ENCODE measurements at regions not wholly inside any gene's neighbourhood (a gene's known extent, or its start where the extent isn't known, plus 50 kb on each side); places are given as distances from the start of the nearest gene placed in this dataset.

- no peak for TF ChIP-seq POLR2AphosphoS5 (IDR thresholded peaks at IDR 0.05; ENCODE audit: low read depth, low read length)
- TF ChIP-seq POLR2A (IDR thresholded peaks at IDR 0.05; ENCODE audit: low read depth, low read length) = no peak
- TF ChIP-seq TAF1 (IDR thresholded peaks at IDR 0.05; ENCODE audit: low read depth, low read length) = no peak
- TF ChIP-seq PAX5 (IDR thresholded peaks at IDR 0.05; ENCODE audit: insufficient read depth, low read length, severe bottlenecking) = no peak
- no peak for TF ChIP-seq SPI1 (IDR thresholded peaks at IDR 0.05; ENCODE audit: low read depth, low read length)
- no peak for TF ChIP-seq POU2F2 (IDR thresholded peaks at IDR 0.05; ENCODE audit: low read depth, low read length)
- DNase-seq (ENCODE audit: insufficient read length, low spot score) = no peak
- no peak for FAIRE-seq
These were observed 128.7 kb upstream of the JCAD start for GRCh38 chr10:30188101-30188500.

- TF ChIP-seq TAF1 (IDR thresholded peaks at IDR 0.05; ENCODE audit: low read depth, low read length) (no peak), SPI1 (IDR thresholded peaks at IDR 0.05; ENCODE audit: low read depth, low read length) (no peak), PAX5 (IDR thresholded peaks at IDR 0.05; ENCODE audit: insufficient read depth, low read length, severe bottlenecking) (no peak), POU2F2 (IDR thresholded peaks at IDR 0.05; ENCODE audit: low read depth, low read length) (no peak), POLR2A (IDR thresholded peaks at IDR 0.05; ENCODE audit: low read depth, low read length) (no peak), POLR2AphosphoS5 (IDR thresholded peaks at IDR 0.05; ENCODE audit: low read depth, low read length) (no peak)
- no peak for DNase-seq (ENCODE audit: insufficient read length, low spot score)
- no peak for FAIRE-seq
These were observed 127.6 kb upstream of the JCAD start for GRCh38 chr10:30187010-30187409.

- no peak for TF ChIP-seq POU2F2 (IDR thresholded peaks at IDR 0.05; ENCODE audit: low read depth, low read length)
- TF ChIP-seq POLR2A (IDR thresholded peaks at IDR 0.05; ENCODE audit: low read depth, low read length) = no peak
- no peak for DNase-seq (ENCODE audit: insufficient read length, low spot score)
- FAIRE-seq = no peak
These were observed 127.0 kb upstream of the JCAD start for GRCh38 chr10:30186371-30186875.

GRCh38 chr10:30185916-30186315 lies 126.5 kb upstream of the JCAD start:
- DNase-seq (ENCODE audit: insufficient read length, low spot score) = no peak
- TF ChIP-seq POLR2AphosphoS5 (IDR thresholded peaks at IDR 0.05; ENCODE audit: low read depth, low read length) (no peak), PAX5 (IDR thresholded peaks at IDR 0.05; ENCODE audit: insufficient read depth, low read length, severe bottlenecking) (no peak), POLR2A (IDR thresholded peaks at IDR 0.05; ENCODE audit: low read depth, low read length) (no peak), POU2F2 (IDR thresholded peaks at IDR 0.05; ENCODE audit: low read depth, low read length) (no peak), SPI1 (IDR thresholded peaks at IDR 0.05; ENCODE audit: low read depth, low read length) (no peak), TAF1 (IDR thresholded peaks at IDR 0.05; ENCODE audit: low read depth, low read length) (no peak)
- no peak for FAIRE-seq

GRCh38 chr10:30185341-30185740 lies 126.0 kb upstream of the JCAD start:
- no peak for FAIRE-seq
- TF ChIP-seq PAX5 (IDR thresholded peaks at IDR 0.05; ENCODE audit: insufficient read depth, low read length, severe bottlenecking) = no peak
- no peak for TF ChIP-seq SPI1 (IDR thresholded peaks at IDR 0.05; ENCODE audit: low read depth, low read length)
- TF ChIP-seq TAF1 (IDR thresholded peaks at IDR 0.05; ENCODE audit: low read depth, low read length) = no peak
- no peak for TF ChIP-seq POLR2AphosphoS5 (IDR thresholded peaks at IDR 0.05; ENCODE audit: low read depth, low read length)
- no peak for TF ChIP-seq POU2F2 (IDR thresholded peaks at IDR 0.05; ENCODE audit: low read depth, low read length)
- TF ChIP-seq POLR2A (IDR thresholded peaks at IDR 0.05; ENCODE audit: low read depth, low read length) = no peak
- DNase-seq (ENCODE audit: insufficient read length, low spot score) = no peak

GRCh38 chr10:30184397-30185033 lies 125.1 kb upstream of the JCAD start:
- TF ChIP-seq PAX5 (IDR thresholded peaks at IDR 0.05; ENCODE audit: insufficient read depth, low read length, severe bottlenecking) (no peak), TAF1 (IDR thresholded peaks at IDR 0.05; ENCODE audit: low read depth, low read length) (no peak), SPI1 (IDR thresholded peaks at IDR 0.05; ENCODE audit: low read depth, low read length) (no peak), POU2F2 (IDR thresholded peaks at IDR 0.05; ENCODE audit: low read depth, low read length) (no peak), POLR2AphosphoS5 (IDR thresholded peaks at IDR 0.05; ENCODE audit: low read depth, low read length) (no peak), POLR2A (IDR thresholded peaks at IDR 0.05; ENCODE audit: low read depth, low read length) (no peak)
- DNase-seq (ENCODE audit: insufficient read length, low spot score) = no peak
- FAIRE-seq = no peak

GRCh38 chr10:30183055-30183402 lies 123.6 kb upstream of the JCAD start:
- no peak for TF ChIP-seq PAX5 (IDR thresholded peaks at IDR 0.05; ENCODE audit: insufficient read depth, low read length, severe bottlenecking)
- no peak for TF ChIP-seq POLR2A (IDR thresholded peaks at IDR 0.05; ENCODE audit: low read depth, low read length)
- no peak for TF ChIP-seq SPI1 (IDR thresholded peaks at IDR 0.05; ENCODE audit: low read depth, low read length)
- TF ChIP-seq POU2F2 (IDR thresholded peaks at IDR 0.05; ENCODE audit: low read depth, low read length) = no peak
- no peak for TF ChIP-seq TAF1 (IDR thresholded peaks at IDR 0.05; ENCODE audit: low read depth, low read length)
- TF ChIP-seq POLR2AphosphoS5 (IDR thresholded peaks at IDR 0.05; ENCODE audit: low read depth, low read length) = no peak
- DNase-seq (ENCODE audit: insufficient read length, low spot score) = no peak
- FAIRE-seq = no peak

GRCh38 chr10:30182191-30183054 lies 123.0 kb upstream of the JCAD start:
- DNase-seq (ENCODE audit: insufficient read length, low spot score) (no peak), FAIRE-seq (no peak)
- no peak for TF ChIP-seq POLR2AphosphoS5 (IDR thresholded peaks at IDR 0.05; ENCODE audit: low read depth, low read length)
- no peak for TF ChIP-seq POLR2A (IDR thresholded peaks at IDR 0.05; ENCODE audit: low read depth, low read length)
- TF ChIP-seq TAF1 (IDR thresholded peaks at IDR 0.05; ENCODE audit: low read depth, low read length) = no peak
- no peak for TF ChIP-seq PAX5 (IDR thresholded peaks at IDR 0.05; ENCODE audit: insufficient read depth, low read length, severe bottlenecking)
- no peak for TF ChIP-seq POU2F2 (IDR thresholded peaks at IDR 0.05; ENCODE audit: low read depth, low read length)
- no peak for TF ChIP-seq SPI1 (IDR thresholded peaks at IDR 0.05; ENCODE audit: low read depth, low read length)

GRCh38 chr10:30178356-30178964 lies 119.1 kb upstream of the JCAD start:
- TF ChIP-seq POLR2A (IDR thresholded peaks at IDR 0.05; ENCODE audit: low read depth, low read length) (no peak), PAX5 (IDR thresholded peaks at IDR 0.05; ENCODE audit: insufficient read depth, low read length, severe bottlenecking) (no peak), SPI1 (IDR thresholded peaks at IDR 0.05; ENCODE audit: low read depth, low read length) (no peak), TAF1 (IDR thresholded peaks at IDR 0.05; ENCODE audit: low read depth, low read length) (no peak), POU2F2 (IDR thresholded peaks at IDR 0.05; ENCODE audit: low read depth, low read length) (no peak), POLR2AphosphoS5 (IDR thresholded peaks at IDR 0.05; ENCODE audit: low read depth, low read length) (no peak)
- FAIRE-seq (no peak), DNase-seq (ENCODE audit: insufficient read length, low spot score) (no peak)

Data from GM12891 (cell line).